ENCODE measurements at regions not wholly inside any gene's neighbourhood (a gene's known extent, or its start where the extent isn't known, plus 50 kb on each side); places are given as distances from the start of the nearest gene placed in this dataset.

DNA sequence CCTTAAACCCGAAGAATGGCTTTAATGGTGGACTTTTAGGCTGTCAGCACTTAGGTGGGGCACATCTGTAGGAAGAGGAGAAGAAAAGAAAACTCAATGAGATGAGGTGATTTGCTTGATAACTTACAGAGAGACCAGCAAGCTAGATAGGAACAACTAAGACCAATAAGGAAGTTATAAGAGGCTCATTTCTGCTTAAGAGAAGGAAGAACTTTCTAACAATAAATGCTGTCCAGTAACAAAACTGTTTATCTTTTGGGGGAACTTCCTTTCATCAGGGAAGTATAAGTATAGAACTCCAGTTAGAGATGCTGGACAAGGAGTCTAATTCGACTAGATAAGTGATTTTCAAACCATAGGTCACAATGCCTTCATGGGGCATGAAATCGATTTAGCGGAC is 107.2 kb upstream of the SIRPA start:
- no peak for TF ChIP-seq CTCF (IDR thresholded peaks at IDR 0.05)

- no peak for TF ChIP-seq CTCF (IDR thresholded peaks at IDR 0.05)
Measured at GRCh38 chr20:1786486-1786885, 108.7 kb upstream of the SIRPA start.

DNA sequence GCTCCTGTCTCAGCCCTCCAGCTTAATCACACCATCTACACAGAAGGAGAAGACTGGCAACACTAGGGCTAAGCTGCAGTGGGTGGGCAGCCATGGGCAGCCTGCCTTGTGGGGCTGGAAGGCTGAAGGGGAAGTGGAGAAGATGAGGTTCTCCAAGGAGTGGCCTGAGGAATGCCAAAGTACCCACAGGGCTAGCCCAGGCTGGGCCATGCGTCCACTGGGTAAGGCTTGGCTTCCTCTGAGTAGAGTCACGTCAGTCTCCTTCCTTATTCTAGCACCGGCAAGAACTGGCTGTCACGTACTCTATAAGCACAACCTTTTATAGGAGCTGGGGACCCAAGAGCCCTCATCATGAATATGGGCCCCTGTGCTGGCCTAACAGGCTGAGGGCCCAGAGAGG is 110.6 kb upstream of the SIRPA start:
- no peak for TF ChIP-seq CTCF (IDR thresholded peaks at IDR 0.05)

- no peak for TF ChIP-seq CTCF (IDR thresholded peaks at IDR 0.05)
Measured at GRCh38 chr20:1783245-1783644, 112.0 kb upstream of the SIRPA start.

DNA sequence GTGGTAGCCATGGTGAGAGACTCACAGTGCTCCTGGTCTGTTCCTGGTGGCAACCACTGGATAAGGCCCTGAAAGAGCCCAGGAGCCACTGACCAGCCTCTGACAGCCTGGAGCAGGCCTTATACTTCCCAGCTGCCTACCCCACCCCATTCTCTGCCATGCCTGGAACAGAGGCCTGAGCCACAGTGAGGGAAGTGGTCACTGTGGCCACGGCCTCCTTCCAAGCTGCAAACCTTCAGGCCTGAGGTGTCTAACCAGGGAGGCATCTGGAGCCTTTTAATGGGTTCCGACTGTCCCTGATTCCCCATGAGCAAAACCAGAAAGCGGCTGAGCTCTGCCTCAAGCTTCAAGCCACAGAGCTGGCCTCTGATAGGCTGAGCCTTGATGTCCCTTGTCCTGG is 113.0 kb upstream of the SIRPA start:
- TF ChIP-seq CTCF (IDR thresholded peaks at IDR 0.05) = no peak

DNA sequence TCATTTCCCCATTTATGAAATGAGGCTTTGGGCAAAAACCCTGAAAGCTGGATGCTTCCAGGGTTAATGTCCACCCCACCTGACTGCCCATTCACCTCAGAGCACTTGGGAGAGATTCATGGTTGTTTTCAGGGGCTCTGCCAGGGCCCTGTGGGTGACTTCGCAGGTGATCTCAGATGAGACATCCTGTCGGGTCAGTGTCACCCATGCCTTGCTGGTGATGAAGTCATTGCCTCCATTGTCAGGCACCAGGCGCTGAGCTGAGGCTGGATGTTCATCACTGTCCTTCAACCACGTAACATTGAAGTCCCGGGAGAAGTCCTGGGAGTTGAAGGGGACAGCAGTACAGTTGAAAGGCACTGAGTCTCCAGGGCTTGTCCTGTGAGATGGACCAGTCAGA is 115.6 kb upstream of the SIRPA start:
- no peak for TF ChIP-seq CTCF (IDR thresholded peaks at IDR 0.05)

DNA sequence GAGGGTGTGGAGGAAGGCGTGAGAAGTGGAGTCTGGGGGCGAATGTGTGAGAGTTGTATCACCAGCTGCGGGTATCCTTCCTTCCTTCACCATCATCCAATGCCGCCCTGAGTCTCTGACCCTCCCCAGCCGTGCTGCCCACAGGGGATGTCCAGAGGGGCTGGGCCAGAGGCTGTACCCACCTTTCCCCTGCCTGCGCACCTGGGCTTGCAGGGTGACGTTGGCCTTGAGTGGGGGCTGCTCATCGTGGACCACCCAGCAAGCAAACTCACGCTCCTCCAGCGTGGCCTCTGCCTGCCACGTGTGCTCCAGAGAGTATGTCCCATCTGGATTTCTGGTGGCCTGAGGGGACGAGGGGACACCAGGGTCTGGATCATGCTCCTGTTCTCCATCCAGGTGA is 116.9 kb upstream of the SIRPA start:
- no peak for TF ChIP-seq CTCF (IDR thresholded peaks at IDR 0.05)

DNA sequence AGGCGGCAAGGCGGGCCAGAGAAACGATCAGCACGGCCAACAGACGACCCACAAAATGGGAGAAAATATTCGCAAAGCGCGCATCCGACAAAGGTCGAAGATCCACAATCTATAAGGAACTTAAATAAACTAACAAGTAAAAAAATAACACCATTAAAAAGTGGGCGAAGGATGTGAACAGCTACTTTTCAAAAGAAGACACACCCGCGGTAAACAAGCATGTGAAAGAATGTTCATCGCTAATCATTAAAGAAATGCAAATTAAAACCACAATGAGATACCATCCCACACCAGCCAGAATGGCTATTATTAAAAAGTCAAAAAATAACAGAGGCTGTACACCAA is 117.8 kb upstream of the SIRPA start:
- TF ChIP-seq CTCF (IDR thresholded peaks at IDR 0.05) = no peak; the same call in 1 of the 2 replicates
